ENCODE measurements at regions not wholly inside any gene's neighbourhood (a gene's known extent, or its start where the extent isn't known, plus 50 kb on each side); places are given as distances from the start of the nearest gene placed in this dataset.
"Not testable (repeated sequence)": the region's sequence is repeated elsewhere in the genome, so short reads cannot be mapped to it uniquely, and the experiment has no call there.

GRCh38 chr2:158882297-158882696, 86.1 kb upstream of the TANC1 start:
- Mint-ChIP-seq H3K4me3 (no peak overlapping the region), H3K9me3 (no peaks in the 10 kb centered on the region), H3K27ac (no peak overlapping the region; a peak in 1 of 7 replicates), H3K4me1 (peaks cover 5 to 14% of the 10 kb centered on the region in 2 experiments; a peak in 1 of 4 replicates), H3K36me3 (ENCODE audit: insufficient read depth in 1 of 3, low read depth in 3 of 3) (no peaks in the 10 kb centered on the region), H3K27me3 (ENCODE audit: low read depth) (peaks cover 2% of the 10 kb centered on the region)
- Histone ChIP-seq H3K23me2 (ENCODE audit: insufficient read length, low read depth, low read length, poor library complexity, severe bottlenecking) (no peaks in the 10 kb centered on the region), H3K9ac (ENCODE audit: extremely low read depth, insufficient read length, low read length) (no peak overlapping the region), H2BK120ac (ENCODE audit: low read depth, low read length, poor library complexity, severe bottlenecking) (no peak overlapping the region), H3K23ac (ENCODE audit: insufficient read length, low read depth, low read length) (no peak overlapping the region), H2BK12ac (ENCODE audit: insufficient read length, low read depth, low read length) (no peak overlapping the region), H4K8ac (replicated peaks; ENCODE audit: insufficient read length, low read depth, low read length) (no peak overlapping the region), H4K91ac (ENCODE audit: insufficient read length, low read depth, low read length) (no peak overlapping the region), H3K4me2 (ENCODE audit: insufficient read depth, insufficient read length, low read length) (no peak overlapping the region), H3K27me3 (ENCODE audit: insufficient read depth, low read length) (no peaks in the 10 kb centered on the region), H2BK5ac (ENCODE audit: insufficient read length, low read length) (no peak overlapping the region), H3K14ac (ENCODE audit: insufficient read depth, low read length) (no peak overlapping the region), H3K18ac (ENCODE audit: insufficient read length, low read depth, low read length) (no peak overlapping the region), H3K4ac (ENCODE audit: low read depth, low read length) (no peak overlapping the region), H3K79me2 (ENCODE audit: insufficient read depth, low read length) (no peaks in the 10 kb centered on the region), H4K20me1 (ENCODE audit: control insufficient read depth, insufficient read depth, insufficient read length) (no peaks in the 10 kb centered on the region), H3K56ac (ENCODE audit: insufficient read length, low read depth, low read length) (no peak overlapping the region), H3K4me1 (ENCODE audit: insufficient read depth, low read length) (no peaks in the 10 kb centered on the region), H3K27ac (ENCODE audit: insufficient read length, low read depth, low read length) (no peak overlapping the region), H4K5ac (ENCODE audit: insufficient read length, low read depth, low read length) (no peak overlapping the region), H3K79me1 (ENCODE audit: insufficient read depth, low read depth, low read length, poor library complexity, severe bottlenecking) (no peaks in the 10 kb centered on the region), H3T11ph (ENCODE audit: low read length) (no peak overlapping the region), H2AK5ac (ENCODE audit: insufficient read length, low read length) (no peak overlapping the region), H2BK20ac (ENCODE audit: low read depth, low read length, poor library complexity, severe bottlenecking) (no peak overlapping the region), H2AFZ (ENCODE audit: low read length) (no peak overlapping the region), H3K9me3 (ENCODE audit: control insufficient read depth, low read depth, low read length) (no peaks in the 10 kb centered on the region), H2BK15ac (ENCODE audit: low read depth, low read length) (no peak overlapping the region)
- DNase-seq: no peak
- no CpG with 5 or more reads among the region's 8 CpGs for WGBS (ENCODE audit: extremely low coverage, insufficient read length, low lambda C conversion rate)
- no peak for TF ChIP-seq CTCF (conservative IDR thresholded peaks at IDR 0.05)

DNA sequence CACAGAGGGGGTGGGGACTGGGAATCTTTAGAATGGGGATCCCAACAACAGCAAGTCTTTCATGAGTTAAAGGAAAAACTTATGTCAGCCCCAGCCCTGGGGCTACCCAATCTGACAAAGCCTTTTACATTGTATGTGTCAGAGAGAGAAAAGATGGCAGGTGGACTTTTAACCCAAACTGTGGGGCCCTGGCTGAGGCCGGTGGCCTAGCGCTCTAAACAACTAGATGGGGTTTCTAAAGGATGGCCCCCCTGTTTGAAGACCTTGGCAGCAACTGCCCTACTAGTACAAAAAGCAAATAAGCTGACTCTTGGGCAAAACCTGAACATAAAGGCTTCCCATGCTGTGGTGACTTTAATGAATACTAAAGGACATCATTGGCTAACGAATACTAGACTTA, 83.9 kb upstream of the TANC1 start:
- not testable (repeated sequence) for H3K23ac ChIP-seq (ENCODE audit: insufficient read length, low read depth, low read length); H3K9me3 ChIP-seq (ENCODE audit: control insufficient read depth, low read depth, low read length); H3K9ac ChIP-seq (ENCODE audit: extremely low read depth, insufficient read length, low read length); H3K9me3 Mint-ChIP-seq; H2AFZ ChIP-seq (ENCODE audit: low read length); H3K79me2 ChIP-seq (ENCODE audit: insufficient read depth, low read length); H3K23me2 ChIP-seq (ENCODE audit: insufficient read length, low read depth, low read length, poor library complexity, severe bottlenecking); H3K4me1 ChIP-seq (ENCODE audit: insufficient read depth, low read length); H3K4ac ChIP-seq (ENCODE audit: low read depth, low read length); H3K18ac ChIP-seq (ENCODE audit: insufficient read length, low read depth, low read length); H4K8ac ChIP-seq (replicated peaks; ENCODE audit: insufficient read length, low read depth, low read length); H4K91ac ChIP-seq (ENCODE audit: insufficient read length, low read depth, low read length); H3K4me3 Mint-ChIP-seq; H2BK20ac ChIP-seq (ENCODE audit: low read depth, low read length, poor library complexity, severe bottlenecking); H3K79me1 ChIP-seq (ENCODE audit: insufficient read depth, low read depth, low read length, poor library complexity, severe bottlenecking); H2AK5ac ChIP-seq (ENCODE audit: insufficient read length, low read length); H3K14ac ChIP-seq (ENCODE audit: insufficient read depth, low read length); DNase-seq; H2BK5ac ChIP-seq (ENCODE audit: insufficient read length, low read length); H3K56ac ChIP-seq (ENCODE audit: insufficient read length, low read depth, low read length); H3T11ph ChIP-seq (ENCODE audit: low read length); H2BK15ac ChIP-seq (ENCODE audit: low read depth, low read length); H2BK120ac ChIP-seq (ENCODE audit: low read depth, low read length, poor library complexity, severe bottlenecking); H3K27me3 ChIP-seq (ENCODE audit: insufficient read depth, low read length); H2BK12ac ChIP-seq (ENCODE audit: insufficient read length, low read depth, low read length); H4K20me1 ChIP-seq (ENCODE audit: control insufficient read depth, insufficient read depth, insufficient read length); H3K27ac ChIP-seq (ENCODE audit: insufficient read length, low read depth, low read length); H3K27me3 Mint-ChIP-seq (ENCODE audit: low read depth); H3K36me3 Mint-ChIP-seq (ENCODE audit: insufficient read depth in 1 of 3, low read depth in 3 of 3); H4K5ac ChIP-seq (ENCODE audit: insufficient read length, low read depth, low read length); H3K27ac Mint-ChIP-seq; H3K4me2 ChIP-seq (ENCODE audit: insufficient read depth, insufficient read length, low read length)
- no CpG with 5 or more reads among the region's 3 CpGs for WGBS (ENCODE audit: extremely low coverage, insufficient read length, low lambda C conversion rate)
- H3K4me1 Mint-ChIP-seq: peaks cover 5 to 14% of the 10 kb centered on the region in 2 experiments; a peak in 1 of 4 replicates
